Panc1 (cell line): ENCODE measurements at regions not wholly inside any gene's neighbourhood (a gene's known extent, or its start where the extent isn't known, plus 50 kb on each side); places are given as distances from the start of the nearest gene placed in this dataset.

Source experiments
- CTCF ChIP-seq: fragments of 450-650 bp; IDR thresholded peaks from 2 replicates; pipeline ENCODE4 v1.5.1; 2017; ENCODE audit warnings: mild to moderate bottlenecking
- POLR2AphosphoS5 ChIP-seq: IDR thresholded peaks from 2 replicates; pipeline ENCODE4 v1.6.1; 2012; ENCODE audit warnings: mild to moderate bottlenecking, low read depth, low read length, moderate library complexity
- REST ChIP-seq, 2 experiments: IDR thresholded peaks; 2 replicates each; pipeline ENCODE4 v1.6.1; 2011 to 2012; ENCODE audit warnings: low read depth in 2 of 2, control low read depth in 1 of 2, low read length in 1 of 2, mild to moderate bottlenecking in 1 of 2, moderate library complexity in 1 of 2; ENCODE audit not compliant: insufficient read depth in 1 of 2
- TCF7L2 ChIP-seq: IDR thresholded peaks from 2 replicates; pipeline ENCODE4 v1.6.1; 2011; ENCODE audit warnings: mild to moderate bottlenecking, low read depth, low read length, inconsistent platforms

DNA sequence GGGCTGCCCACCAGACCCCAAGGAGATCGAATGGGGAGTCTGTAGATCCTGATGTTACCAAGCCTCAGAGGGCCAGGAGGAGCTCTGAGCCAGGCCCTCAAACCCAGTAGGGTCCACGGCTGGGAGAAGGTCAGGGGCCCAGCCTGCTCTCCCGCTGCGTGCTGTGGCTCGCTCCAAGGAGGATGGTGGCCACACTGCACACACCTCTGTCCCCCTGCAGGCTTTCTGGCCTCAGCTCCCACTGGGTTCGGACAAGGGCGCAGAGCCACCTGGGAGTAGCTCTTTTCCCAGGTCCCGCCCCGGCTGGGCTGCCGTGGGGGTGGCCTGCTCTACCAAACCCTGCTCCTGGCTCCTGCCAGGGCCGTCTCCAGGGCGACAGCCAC is 175.8 kb downstream of the ZNF248 start:
- no peak for TF ChIP-seq CTCF
- no peak for TF ChIP-seq REST (IDR thresholded peaks at IDR 0.05; ENCODE audit: insufficient read depth in 1 of 2, low read depth in 2 of 2, low read length in 1 of 2)
- TF ChIP-seq POLR2AphosphoS5 = no peak
- no peak for TF ChIP-seq TCF7L2
